Neuron (in vitro differentiated cells): ENCODE measurements at regions not wholly inside any gene's neighbourhood (a gene's known extent, or its start where the extent isn't known, plus 50 kb on each side); places are given as distances from the start of the nearest gene placed in this dataset.

Source experiments
- H2AFZ ChIP-seq: one replicate; pipeline ENCODE4 v1.6.1; 2013; ENCODE audit warnings: low read depth, mild to moderate bottlenecking, inconsistent platforms, low read length, moderate library complexity
- H3K27me3 ChIP-seq: one replicate; pipeline ENCODE4 v1.6.1; 2013; ENCODE audit warnings: low read length; ENCODE audit not compliant: insufficient read depth
- H3K36me3 ChIP-seq: one replicate; pipeline ENCODE4 v1.6.1; 2013; ENCODE audit warnings: low read length; ENCODE audit not compliant: insufficient read depth
- H3K4me1 ChIP-seq: one replicate; pipeline ENCODE4 v1.6.1; 2013; ENCODE audit warnings: low read length; ENCODE audit not compliant: insufficient read depth
- H3K4me3 ChIP-seq: 2 replicates; pipeline ENCODE4 v1.5.1; 2013; ENCODE audit warnings: mild to moderate bottlenecking, low read length, moderate library complexity
- H3K9me3 ChIP-seq: one replicate; pipeline ENCODE4 v1.6.1; 2013; ENCODE audit warnings: low read length

DNA sequence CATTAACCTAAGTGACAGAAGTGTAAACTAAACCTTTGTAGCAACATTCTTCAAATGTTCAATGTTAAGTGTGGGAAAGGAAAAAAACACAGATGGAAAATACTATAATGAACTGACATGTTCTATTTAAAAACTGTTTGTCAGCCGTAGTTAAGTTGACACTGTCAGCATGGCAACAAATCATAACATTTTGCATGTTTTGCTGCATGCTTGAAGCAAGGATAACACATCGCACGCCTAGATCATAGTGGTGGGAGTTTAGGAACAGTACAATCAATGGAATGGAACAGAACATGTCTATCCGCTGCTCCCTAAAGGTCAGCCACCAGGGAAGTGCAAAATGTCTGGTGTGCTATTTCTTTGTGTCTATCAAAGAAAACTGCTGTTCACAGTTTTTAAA lies 62.5 kb upstream of the ESRRG start:
- H3K36me3 ChIP-seq, result no peaks in the 10 kb centered on the region
- no peaks in the 10 kb centered on the region for H3K27me3 ChIP-seq
- H2AFZ ChIP-seq, result no peak overlapping the region
- no peak overlapping the region for H3K4me3 ChIP-seq
- H3K4me1 ChIP-seq, result peaks cover 5% of the 10 kb centered on the region
- no peaks in the 10 kb centered on the region for H3K9me3 ChIP-seq

- H3K36me3 ChIP-seq, result no peaks in the 10 kb centered on the region
- H3K9me3 ChIP-seq, result no peaks in the 10 kb centered on the region
- peaks cover 5% of the 10 kb centered on the region for H3K4me1 ChIP-seq
- H2AFZ ChIP-seq, result no peak overlapping the region
- no peak overlapping the region for H3K4me3 ChIP-seq
- H3K27me3 ChIP-seq, result no peaks in the 10 kb centered on the region
Measured at GRCh38 chr1:216785221-216785620, 62.0 kb upstream of the ESRRG start.

DNA sequence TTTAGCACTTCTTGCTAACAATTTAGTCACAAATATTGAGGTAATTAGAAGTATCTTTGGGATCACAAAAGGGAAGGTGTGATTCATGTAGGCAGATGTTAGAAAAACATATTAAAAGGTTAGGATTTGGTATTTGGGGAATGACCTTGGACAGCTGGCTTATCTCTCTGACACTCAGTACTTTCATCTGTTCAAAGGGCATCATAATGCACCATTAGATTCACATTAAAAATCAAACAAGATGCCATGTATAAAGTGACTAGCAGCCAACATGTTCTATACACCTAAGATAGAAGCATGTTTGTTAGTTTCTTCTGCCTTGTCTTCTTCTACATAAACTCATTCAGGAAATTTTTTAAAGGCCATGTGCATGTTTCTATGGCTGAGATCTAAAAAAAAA lies 56.5 kb upstream of the ESRRG start:
- H3K4me1 ChIP-seq, result no peaks in the 10 kb centered on the region
- H2AFZ ChIP-seq, result no peak overlapping the region
- no peaks in the 10 kb centered on the region for H3K36me3 ChIP-seq
- H3K9me3 ChIP-seq, result no peaks in the 10 kb centered on the region
- H3K27me3 ChIP-seq, result no peaks in the 10 kb centered on the region
- no peak overlapping the region for H3K4me3 ChIP-seq

DNA sequence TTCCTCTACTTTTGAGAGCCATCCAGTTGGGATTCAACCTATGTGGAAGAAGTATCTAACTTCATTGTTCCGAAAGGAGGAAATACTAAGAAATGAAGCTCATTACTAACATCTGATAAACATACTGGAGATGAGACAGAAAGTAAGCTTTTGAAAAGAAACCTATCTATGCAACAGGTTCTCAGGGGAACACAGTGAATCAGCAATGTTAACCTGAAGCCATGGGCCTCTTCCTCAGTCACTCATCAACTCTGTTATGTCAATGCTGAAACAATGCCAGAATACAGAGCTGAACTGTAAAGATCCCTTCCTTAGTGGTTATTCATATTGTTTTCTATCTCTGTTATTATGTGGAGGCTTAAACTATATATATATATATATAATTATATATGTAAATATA lies 55.5 kb upstream of the ESRRG start:
- H3K4me3 ChIP-seq, result no peak overlapping the region
- no peak overlapping the region for H2AFZ ChIP-seq
- H3K36me3 ChIP-seq, result no peaks in the 10 kb centered on the region

DNA sequence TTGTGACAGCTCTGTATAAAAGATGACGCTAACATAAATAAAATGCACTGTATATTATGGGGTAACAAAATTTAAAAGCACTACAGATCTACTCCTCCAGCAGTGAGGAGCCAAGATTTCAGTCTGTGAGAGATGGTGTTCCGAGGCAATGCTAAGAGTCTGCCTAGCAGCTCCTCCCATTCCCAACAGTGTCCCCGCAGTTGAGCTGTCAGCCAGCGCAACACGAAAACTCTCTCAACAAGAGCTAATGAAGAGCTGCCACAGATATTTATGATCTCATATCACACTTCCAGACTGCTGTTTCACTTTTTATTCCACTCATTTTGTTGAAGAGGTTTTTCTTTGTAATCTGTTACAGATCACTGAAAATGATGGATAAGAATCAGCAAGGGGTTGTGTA lies 53.9 kb upstream of the ESRRG start:
- Histone ChIP-seq H3K9me3 (no peaks in the 10 kb centered on the region), H3K4me3 (no peak overlapping the region), H3K4me1 (no peaks in the 10 kb centered on the region), H2AFZ (no peak overlapping the region), H3K36me3 (no peaks in the 10 kb centered on the region), H3K27me3 (no peaks in the 10 kb centered on the region)

More for the DNA sequence above, 55.5 kb upstream of the ESRRG start:
- H3K9me3 ChIP-seq, result no peaks in the 10 kb centered on the region
- no peaks in the 10 kb centered on the region for H3K4me1 ChIP-seq
- H3K27me3 ChIP-seq, result no peaks in the 10 kb centered on the region
